HUES6 (cell line): ENCODE measurements at regions not wholly inside any gene's neighbourhood (a gene's known extent, or its start where the extent isn't known, plus 50 kb on each side); places are given as distances from the start of the nearest gene placed in this dataset.
"Not testable (repeated sequence)": the region's sequence is repeated elsewhere in the genome, so short reads cannot be mapped to it uniquely, and the experiment has no call there.

ENCODE experiments used
- H3K27ac ChIP-seq: 2 replicates; pipeline ENCODE4 v1.7.0; 2013; ENCODE audit warnings: low read depth, mild to moderate bottlenecking, low read length, inconsistent platforms
- H3K27me3 ChIP-seq: 2 replicates; pipeline ENCODE4 v1.6.1; 2013; ENCODE audit warnings: low read length; ENCODE audit not compliant: control insufficient read depth, insufficient read depth
- H3K36me3 ChIP-seq: 2 replicates; pipeline ENCODE4 v1.6.1; 2013; ENCODE audit warnings: low read length; ENCODE audit not compliant: control insufficient read depth, insufficient read depth
- H3K4me1 ChIP-seq: 2 replicates; pipeline ENCODE4 v1.6.1; 2013; ENCODE audit warnings: low read length; ENCODE audit not compliant: control insufficient read depth, insufficient read depth
- H3K4me3 ChIP-seq: 2 replicates; pipeline ENCODE4 v1.5.1; 2013; ENCODE audit warnings: low read depth, low read length
- H3K9ac ChIP-seq: one replicate; pipeline ENCODE4 v1.6.1; 2013; ENCODE audit warnings: mild to moderate bottlenecking, low read length
- H3K9me3 ChIP-seq: 2 replicates; pipeline ENCODE4 v1.6.1; 2013; ENCODE audit warnings: low read depth, low read length; ENCODE audit not compliant: control insufficient read depth, insufficient read depth

DNA sequence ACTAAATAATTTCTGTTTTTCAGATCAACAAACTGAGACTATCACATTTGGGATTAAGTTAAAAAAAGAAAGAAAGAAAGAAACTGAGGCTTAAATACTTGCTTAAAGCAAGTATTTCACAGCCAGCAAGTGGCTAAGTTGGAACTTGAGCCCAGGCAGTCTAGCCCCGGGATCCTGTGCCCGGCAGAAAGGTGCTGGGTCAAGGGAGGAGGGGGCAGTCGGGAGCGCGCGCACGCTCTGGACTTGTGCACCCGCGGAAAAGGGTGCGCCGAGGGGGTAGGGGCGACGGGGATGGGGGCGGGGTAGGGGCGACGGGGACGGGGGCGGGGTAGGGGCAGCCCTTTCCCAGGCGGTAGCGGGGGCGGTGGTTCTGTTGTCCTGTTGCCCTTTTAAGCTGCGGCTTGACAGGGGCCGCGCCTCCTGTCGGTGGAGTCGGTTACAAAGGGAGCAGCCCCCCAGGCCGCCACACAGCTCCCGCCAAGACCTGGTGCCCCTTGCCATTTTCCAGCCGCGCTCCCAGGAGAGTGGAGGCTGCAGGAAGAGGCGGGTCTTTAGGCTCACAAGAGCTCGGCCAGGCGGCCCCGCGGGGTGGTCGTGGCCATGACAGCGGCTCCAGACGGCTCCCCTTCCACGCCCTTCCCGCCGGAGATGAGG lies 60.6 kb downstream of the GOLGA8T start:
- not testable (repeated sequence) for H3K4me1 ChIP-seq, H3K36me3 ChIP-seq, H3K9me3 ChIP-seq, H3K27ac ChIP-seq
- Histone ChIP-seq H3K9ac (peak overlapping the region; percentile 48), H3K27me3 (peaks cover 12% of the 10 kb centered on the region), H3K4me3 (peak overlapping the region; percentile 56)

DNA sequence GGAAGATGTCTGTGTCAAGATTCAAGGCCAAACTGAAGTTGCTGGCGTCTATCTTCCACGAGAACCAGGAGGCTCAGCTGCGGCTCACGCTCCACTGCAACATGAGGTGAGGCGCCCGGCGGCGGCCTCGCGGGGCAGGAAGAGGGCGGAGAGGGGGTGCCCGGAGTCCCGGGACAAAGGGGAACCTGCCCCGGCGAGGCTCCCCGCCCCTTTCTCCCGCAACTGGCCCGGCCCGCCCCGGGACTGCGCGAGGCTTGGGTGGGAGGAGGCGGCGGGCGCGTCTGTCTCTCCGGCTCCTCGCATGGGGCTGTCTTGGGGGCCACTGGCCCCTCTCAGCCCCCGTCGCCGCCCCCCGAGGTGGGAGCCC lies 61.1 kb downstream of the GOLGA8T start:
- not testable (repeated sequence) for H3K4me1 ChIP-seq, H3K36me3 ChIP-seq, H3K9me3 ChIP-seq, H3K27ac ChIP-seq
- Histone ChIP-seq H3K27me3 (peaks cover 12% of the 10 kb centered on the region), H3K4me3 (peak overlapping the region; percentile 56), H3K9ac (peak overlapping the region; percentile 48)

DNA sequence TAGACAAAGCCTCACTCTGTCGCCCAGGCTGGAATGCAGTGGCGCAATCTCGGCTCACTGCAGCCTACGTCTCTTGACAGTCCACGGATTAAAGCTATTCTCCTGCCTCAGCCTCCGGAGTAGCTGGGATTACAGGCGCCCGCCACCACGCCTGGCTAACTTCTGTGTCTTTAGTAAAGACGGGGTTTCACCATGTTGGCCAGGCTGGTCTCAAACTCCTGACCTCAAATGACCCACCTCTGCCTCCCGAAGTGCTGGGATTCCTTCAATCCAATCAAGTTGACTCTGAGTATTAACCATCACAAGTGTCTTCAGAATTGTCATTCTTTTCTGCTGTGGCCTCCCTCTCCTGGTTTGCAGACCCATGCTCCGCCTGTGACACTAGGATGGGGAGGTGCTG lies 61.9 kb downstream of the GOLGA8T start:
- not testable (repeated sequence) for H3K4me3 ChIP-seq, H3K4me1 ChIP-seq, H3K9ac ChIP-seq, H3K36me3 ChIP-seq, H3K27me3 ChIP-seq, H3K9me3 ChIP-seq, H3K27ac ChIP-seq

DNA sequence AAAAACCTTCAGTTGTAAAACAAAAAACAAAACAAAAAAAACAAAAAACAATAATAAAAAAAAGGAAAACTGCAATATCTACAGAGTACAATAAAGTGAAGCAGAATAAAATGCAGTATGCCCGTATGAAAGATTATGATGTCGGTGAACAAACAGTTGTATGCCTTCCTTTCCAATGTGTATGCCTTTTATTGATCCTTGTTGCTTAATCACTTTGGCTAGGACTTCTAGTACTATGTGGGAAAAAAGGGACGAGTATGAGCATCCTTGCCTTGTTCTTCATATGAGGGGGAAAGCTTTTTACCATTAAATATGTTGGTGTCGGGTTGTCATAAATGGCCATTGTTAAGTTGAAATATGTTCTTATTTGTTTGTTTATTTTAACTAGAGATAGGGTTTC lies 66.7 kb downstream of the GOLGA8T start:
- not testable (repeated sequence) for H3K27ac ChIP-seq, H3K27me3 ChIP-seq, H3K36me3 ChIP-seq, H3K9me3 ChIP-seq, H3K4me3 ChIP-seq, H3K4me1 ChIP-seq, H3K9ac ChIP-seq

DNA sequence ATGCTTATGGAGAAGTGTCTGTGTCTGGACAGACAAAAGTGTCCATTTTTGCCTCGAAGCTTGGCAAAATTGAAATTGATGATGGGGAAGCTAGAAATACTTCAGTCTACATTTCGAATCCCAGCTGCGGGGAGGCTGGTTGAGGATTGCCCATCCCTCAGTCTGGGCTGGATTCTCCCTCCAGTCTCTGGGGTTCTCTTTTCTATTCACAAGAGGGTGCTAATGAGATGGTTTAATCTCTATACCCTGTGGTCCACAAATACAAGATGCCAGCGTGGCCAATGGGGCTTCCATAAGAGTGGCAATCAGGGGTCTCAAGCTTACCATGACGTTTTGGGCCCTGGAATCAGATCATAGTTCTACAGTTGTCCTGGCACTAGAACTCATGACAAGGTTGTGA lies 78.9 kb downstream of the GOLGA8T start:
- not testable (repeated sequence) for H3K36me3 ChIP-seq, H3K9me3 ChIP-seq, H3K27me3 ChIP-seq, H3K4me1 ChIP-seq, H3K4me3 ChIP-seq, H3K27ac ChIP-seq, H3K9ac ChIP-seq

DNA sequence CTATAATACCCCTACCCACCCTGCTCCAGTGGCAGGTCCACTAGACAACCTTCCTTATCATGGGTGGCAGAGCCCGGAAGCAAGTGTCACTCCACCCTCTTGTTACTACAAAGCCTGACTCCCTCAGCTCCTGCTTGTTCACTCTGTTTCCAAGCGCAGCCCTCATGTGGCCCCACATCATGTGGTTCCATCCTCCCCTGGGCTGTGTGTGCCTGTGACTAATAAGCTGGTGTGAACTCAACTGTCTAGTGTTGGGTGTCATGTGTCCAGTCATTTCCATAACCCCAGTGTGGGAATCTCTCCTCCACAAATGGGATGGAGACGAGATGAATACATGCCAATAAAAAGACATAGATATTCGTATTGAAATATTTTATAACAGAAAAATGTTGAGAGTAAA lies 87.0 kb downstream of the GOLGA8T start:
- H3K36me3 ChIP-seq, H3K4me3 ChIP-seq, H3K4me1 ChIP-seq, H3K9me3 ChIP-seq, H3K9ac ChIP-seq, H3K27ac ChIP-seq: not testable (repeated sequence)
- peaks cover 17% of the 10 kb centered on the region for H3K27me3 ChIP-seq

DNA sequence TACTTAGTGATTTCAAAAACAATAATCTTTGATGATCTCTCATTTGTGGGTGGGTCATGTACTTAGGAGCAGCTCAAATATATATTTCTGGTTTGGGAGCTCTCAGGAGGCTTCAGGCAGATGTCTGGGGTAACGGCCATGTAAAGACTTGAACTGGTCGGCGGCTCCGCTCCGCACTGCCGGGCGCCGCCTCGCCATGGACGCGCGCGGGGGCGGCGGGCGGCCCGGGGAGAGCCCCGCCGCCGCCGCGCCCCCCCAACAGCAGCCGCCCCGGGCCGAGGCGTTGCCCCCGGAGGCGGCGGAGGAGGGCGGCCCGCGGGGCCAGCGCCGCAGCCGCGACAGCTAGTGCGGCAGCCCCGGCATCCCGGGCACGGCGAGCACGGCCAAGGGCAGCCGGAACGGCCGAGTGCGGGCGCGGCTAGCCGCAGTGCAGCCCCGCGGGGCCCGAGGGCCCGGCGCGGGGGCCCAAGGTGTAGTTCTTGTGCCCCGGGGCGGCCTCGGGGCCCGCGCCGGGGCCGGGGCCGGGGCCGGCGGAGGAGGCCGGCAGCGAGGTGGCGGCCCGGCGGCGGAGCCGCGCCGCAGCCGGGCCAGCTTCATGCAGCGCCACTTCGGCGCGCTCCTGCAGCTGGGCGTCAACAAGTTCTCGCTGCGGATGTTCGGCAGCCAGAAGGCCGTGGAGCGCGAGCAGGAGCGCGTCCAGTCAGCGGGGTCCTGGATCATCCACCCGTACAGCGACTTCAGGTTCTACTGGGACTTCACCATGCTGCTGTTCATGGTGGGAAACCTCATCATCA lies 88.1 kb downstream of the GOLGA8T start:
- H3K9me3 ChIP-seq, H3K9ac ChIP-seq, H3K27ac ChIP-seq, H3K36me3 ChIP-seq, H3K4me3 ChIP-seq, H3K4me1 ChIP-seq: not testable (repeated sequence)
- H3K27me3 ChIP-seq: peaks cover 17% of the 10 kb centered on the region

DNA sequence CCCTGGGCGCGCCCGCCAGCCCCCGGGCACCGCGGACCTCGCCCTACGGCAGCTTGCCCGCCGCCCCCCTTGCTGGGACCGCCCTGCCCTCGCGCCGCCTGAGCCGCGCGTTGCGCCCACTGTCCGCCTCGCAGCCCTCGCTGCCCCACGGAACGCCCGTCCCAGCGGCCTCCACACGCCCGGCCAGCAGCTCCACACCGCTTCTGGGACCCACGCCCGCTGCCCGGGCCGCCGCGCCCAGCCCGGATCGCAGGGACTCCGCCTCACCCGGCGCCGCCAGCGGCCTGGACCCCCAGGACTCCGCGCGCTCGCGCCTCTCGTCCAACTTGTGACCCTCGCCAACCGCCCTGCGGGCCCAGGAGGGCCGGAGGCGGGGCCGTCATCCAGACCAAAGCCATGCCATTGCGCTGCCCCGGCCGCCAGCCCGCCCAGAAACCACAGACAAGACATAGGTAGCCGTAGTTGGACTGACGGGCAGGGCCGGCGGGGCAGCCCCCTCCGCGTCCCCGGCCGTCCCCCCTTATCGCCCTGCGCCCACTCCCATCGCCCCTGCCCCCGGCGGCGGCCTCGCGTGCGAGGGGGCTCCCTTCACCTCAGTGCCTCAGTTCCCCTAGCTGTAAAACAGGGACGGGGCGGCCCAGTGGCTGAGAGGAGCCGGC lies 90.5 kb downstream of the GOLGA8T start:
- H3K9me3 ChIP-seq, H3K27ac ChIP-seq, H3K9ac ChIP-seq, H3K4me3 ChIP-seq, H3K4me1 ChIP-seq, H3K36me3 ChIP-seq: not testable (repeated sequence)
- peaks cover 17% of the 10 kb centered on the region for H3K27me3 ChIP-seq

DNA sequence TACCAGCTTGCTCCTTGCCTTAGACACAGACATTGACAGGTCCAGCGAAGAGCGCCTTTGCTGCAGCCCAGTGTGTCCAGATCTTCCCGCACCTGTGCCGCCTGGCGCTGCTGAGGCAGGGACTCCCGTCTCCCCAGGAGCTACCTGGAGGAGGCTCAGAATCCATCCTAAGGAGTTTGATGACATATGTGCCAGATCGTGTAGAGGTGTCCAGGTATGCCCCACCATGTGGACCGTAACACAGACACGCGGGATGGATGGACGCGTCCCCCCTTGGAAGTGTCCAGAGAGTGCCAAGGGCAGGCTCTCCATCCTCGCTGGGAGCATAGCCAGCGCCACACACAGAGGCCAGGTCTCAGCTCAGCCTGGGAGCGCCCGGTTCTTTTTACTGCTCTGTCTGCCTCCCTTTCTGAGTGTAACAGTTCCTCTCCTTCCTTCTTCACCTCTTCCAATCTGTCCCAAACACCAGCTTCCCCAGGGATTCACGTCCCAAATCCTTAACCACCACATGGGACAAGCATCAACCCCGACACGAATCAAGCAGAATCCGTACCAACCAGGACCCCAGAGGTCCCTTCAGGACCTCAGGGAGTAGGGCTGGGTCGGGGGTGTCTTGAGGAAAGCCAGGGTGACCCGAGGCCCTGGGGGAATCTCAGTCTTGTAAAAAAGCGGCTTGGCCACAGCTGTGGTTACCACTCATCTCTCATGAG lies 126.7 kb downstream of the GOLGA8T start:
- H3K27me3 ChIP-seq, H3K9me3 ChIP-seq, H3K4me1 ChIP-seq, H3K4me3 ChIP-seq, H3K36me3 ChIP-seq, H3K27ac ChIP-seq, H3K9ac ChIP-seq: not testable (repeated sequence)

DNA sequence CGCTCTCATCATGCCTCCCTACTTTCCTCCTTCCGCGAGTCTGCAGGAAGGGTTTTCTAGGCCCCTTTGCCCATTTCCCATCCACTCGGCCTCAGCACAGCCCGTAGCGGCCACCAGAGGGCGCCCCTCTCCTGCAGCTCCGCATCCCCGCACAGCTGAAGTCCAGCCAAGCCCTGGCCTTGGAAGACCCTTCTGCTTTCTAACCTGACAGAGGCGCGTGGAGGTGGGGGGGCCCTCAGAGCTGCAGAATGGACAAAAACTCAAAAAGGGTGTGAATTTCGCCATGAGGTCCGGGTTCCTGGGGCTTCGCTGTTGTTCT lies 127.2 kb downstream of the GOLGA8T start:
- not testable (repeated sequence) for H3K36me3 ChIP-seq, H3K27ac ChIP-seq, H3K9me3 ChIP-seq, H3K27me3 ChIP-seq, H3K4me1 ChIP-seq, H3K9ac ChIP-seq, H3K4me3 ChIP-seq

DNA sequence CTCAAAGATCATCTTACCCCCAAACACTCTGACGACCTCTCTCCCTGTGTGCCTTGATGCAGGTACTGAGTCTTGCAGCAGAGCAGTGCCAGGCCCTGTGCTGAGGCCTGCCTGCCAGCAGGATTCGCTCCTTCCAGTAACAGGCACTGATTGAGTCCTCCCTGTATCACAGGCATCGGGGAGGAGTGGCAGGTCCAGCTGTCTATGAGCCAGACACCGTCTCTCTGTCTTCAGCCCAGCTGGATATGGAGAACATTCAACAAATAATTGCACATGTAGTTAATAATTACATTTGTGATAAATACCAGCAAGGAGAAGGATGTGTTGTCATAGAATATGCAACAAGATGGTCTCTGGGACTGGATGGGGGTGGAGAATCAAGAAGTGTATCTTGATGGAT lies 129.1 kb downstream of the GOLGA8T start:
- H3K36me3 ChIP-seq, H3K27ac ChIP-seq, H3K4me3 ChIP-seq, H3K9ac ChIP-seq, H3K27me3 ChIP-seq, H3K9me3 ChIP-seq, H3K4me1 ChIP-seq: not testable (repeated sequence)
